ENCODE measurements at regions not wholly inside any gene's neighbourhood (a gene's known extent, or its start where the extent isn't known, plus 50 kb on each side); places are given as distances from the start of the nearest gene placed in this dataset.
"Not testable (repeated sequence)": the region's sequence is repeated elsewhere in the genome, so short reads cannot be mapped to it uniquely, and the experiment has no call there.

GRCh38 chr7:68892236-68892635 is 706.0 kb upstream of the AUTS2 start:
- no peak for DNase-seq

GRCh38 chr7:68893411-68893810 is 704.9 kb upstream of the AUTS2 start:
- DNase-seq, result no peak

DNA sequence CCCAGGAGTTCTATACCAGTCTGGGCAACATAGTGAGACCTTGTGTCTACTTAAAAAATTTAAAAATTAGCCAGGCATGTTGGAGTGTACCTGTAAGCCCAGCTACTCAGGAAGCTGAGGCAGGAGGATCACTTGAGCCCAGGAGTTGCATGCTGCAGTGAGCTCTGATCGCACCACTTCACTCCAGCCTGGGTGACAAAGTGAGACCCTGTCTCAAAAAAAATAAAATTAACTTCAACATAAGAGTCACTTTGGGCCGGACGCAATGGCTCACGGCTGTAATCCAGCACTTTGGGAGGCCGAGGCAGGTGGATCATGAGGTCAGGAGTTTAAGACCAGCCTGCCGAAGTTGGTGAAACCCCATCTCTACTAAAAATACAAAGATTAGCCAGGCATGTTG is 699.1 kb upstream of the AUTS2 start:
- not testable (repeated sequence) for DNase-seq

- DNase-seq, result no peak
These were observed 698.2 kb upstream of the AUTS2 start for GRCh38 chr7:68900096-68900495.

- no peak for DNase-seq
These were observed 693.6 kb upstream of the AUTS2 start for GRCh38 chr7:68904630-68905029.

- DNase-seq, result no peak
These were observed 686.5 kb upstream of the AUTS2 start for GRCh38 chr7:68911754-68912153.

DNA sequence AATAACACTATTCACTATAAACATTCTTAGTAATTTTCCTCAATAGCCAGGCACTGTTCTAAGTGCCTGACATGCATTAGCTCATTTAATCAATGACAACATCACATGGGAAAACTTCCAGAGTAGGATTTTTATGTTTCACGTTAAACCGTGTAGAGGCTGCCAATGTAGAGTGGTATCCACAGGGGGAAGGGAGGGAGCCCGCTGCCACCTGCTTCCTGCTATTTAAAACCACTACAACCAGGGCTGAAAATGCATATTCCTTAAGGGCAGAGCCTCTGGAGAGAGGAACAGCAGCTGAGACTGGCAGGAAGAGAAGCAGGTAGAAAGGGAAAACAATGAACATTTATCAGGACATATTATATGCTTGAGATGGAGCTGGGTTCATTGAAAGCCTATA is 684.3 kb upstream of the AUTS2 start:
- no peak for DNase-seq

DNA sequence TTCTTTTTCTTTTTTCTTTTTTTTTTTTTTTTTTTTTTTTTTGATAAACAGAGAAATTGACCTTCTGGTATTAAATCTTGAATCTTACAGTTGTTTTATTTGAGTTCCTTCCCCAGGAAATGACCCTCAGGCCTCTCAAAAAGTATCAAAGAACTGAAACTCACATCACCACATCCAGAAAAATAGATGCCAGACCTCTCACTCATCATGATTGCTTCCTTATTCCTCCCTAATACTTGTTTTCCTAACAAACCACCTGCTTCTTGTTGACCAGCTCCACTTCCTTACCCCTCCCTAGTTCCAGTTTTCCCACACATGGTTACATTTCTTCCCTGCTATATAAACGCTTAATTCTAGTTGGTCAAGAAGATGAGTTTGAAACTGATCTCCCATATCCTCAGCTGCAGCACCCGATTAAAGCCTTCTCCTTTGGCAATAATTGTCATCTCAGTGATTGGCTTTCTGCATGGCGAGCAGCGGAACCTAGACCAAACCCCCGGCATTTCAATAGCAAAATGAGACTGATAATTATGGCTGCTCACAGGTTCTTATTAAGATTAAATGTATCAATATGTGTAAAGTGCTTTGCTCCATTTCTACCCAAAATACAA is 681.1 kb upstream of the AUTS2 start:
- no peak for DNase-seq

GRCh38 chr7:68918621-68919020 is 679.7 kb upstream of the AUTS2 start:
- DNase-seq, result no peak

DNA sequence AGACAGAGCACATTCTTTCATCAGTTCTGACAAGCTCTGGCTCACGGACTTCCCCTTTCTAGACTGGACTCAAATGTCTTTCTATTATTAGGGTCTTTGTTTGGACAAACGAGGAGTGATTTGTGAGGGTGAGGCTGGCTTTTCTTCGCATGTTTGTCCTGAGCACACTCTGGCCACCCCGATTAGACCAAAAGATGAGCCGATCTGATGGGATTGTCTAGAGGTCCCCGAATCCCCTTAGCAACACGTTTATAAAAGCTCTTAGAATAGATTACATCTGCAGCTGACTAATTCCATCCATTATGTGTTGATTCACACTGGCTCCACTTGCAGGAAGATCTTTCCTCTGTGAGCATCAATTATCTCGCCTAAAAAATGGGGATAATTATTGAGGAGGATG is 675.4 kb upstream of the AUTS2 start:
- no peak for DNase-seq

DNA sequence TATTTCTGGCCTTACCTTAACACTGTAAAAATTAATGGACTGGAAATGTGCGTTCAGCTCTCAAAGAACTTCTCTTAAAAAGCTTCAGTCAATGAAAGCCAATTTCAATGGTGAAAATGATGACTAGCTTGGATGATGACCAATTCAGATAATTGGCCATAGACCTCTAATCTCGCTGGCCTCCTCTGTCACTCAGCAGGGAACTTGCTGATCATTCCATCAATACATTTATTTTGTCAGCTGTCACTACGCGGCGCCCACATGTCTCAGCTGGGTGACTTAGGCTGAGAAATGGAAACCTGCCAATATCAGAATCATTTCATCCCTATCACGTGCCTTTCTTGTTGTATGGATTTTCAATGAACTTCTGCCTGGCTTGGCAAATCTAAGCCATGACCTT is 673.0 kb upstream of the AUTS2 start:
- DNase-seq, result no peak

- no peak for DNase-seq
These were observed 668.5 kb upstream of the AUTS2 start for GRCh38 chr7:68929781-68930261.

DNA sequence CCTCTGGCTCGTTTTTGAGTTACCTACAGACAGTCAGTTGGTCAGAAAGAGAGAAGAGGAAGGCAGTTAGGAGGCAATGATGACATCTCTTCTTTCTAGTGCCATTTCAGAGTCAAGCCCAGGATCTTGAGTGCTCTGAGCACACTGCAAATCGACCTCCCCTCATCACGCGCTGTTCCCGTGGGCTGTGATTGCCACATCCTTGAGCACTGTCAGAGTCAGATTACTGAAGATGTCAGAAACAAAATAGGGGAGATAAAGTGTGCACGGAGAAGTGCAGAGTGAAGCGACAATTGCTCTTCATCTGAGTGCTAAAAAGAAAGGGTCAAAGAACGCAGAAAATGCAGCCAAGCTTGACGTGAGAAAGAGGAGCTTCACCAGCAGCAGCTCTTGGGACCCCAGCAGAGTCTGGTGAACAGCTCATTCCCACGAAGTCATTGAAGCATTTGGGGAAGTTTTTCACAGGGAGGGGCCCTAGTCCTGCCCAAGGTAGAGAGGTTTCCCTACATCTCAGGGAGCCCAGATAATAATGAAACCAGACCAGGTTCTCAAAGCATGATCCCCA is 661.7 kb upstream of the AUTS2 start:
- DNase-seq, result no peak

- DNase-seq, result no peak
These were observed 660.1 kb upstream of the AUTS2 start for GRCh38 chr7:68938151-68938550.

DNA sequence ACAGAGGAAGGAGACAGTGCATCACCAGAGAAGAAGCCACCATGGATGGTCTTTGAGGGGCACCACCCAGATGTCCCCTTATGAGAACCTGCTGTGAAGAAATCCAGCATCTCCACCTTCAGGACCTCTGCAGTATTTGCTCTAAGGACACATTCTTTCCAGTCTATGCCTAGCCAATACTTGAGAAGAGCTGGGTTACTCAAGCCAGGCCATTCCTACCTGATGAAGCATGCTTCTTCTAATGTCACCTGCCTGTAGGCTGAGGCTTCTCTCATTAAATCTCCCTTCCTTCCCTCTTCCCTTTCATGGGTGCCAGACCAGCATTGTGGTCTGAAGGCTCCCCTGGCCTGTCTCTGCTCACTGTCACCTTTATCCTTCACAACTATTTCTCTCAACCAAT is 654.5 kb upstream of the AUTS2 start:
- no peak for DNase-seq

DNA sequence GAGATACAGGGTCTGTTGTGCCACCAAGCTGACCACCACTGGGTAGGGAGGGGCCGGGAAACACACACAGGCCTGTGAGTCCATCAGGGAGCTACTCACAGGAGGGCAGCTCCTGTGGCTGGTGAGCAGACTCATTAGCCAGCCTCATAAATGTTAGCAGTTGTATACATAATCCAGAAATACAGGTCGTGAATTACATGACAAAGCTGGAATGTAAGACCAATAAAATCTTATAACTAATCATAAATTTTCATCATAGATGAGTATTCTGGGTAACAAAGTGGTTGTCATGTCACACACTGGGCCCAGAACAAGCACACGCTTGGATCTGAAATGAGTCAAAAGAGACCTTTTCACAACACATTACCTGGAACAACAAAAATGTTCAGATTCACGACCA is 642.6 kb upstream of the AUTS2 start:
- no peak for DNase-seq

DNA sequence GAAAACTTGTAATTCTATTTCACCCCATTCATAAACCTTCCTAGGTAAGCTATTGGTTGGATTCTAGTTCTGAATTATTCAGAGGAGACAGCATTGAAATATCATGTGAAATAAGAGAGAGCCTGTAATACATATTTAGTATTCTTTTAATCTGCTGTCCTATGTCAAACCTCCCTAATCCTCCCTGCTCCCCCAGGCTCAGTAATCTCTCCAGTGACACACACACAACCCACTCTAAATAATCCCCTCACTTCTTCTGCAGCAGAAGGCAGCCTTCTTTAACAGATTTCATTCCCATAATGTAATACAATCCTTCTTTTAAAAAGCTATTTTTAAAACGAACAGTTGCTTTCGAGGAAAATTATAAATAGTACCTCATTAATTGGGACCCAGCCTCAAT is 639.7 kb upstream of the AUTS2 start:
- no peak for DNase-seq

DNA sequence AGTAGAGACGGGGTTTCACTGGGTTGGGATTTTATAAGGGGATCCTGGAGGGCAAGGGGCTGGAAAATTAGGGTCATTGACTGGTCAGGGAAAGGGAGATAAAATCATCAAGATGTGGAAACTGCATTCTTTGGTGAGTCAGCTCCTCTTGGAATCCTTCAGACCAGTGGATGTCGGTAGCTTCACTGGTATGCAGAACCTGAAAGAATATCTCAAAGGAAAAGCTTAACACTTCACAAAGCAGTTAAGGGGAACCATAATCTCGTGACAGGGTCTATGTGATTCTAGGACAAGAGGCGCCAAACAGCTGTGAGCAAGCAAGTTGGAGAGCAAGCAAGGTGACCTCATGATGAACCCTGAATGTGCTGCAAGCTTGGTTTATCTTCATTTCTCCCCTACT is 634.7 kb upstream of the AUTS2 start:
- DNase-seq, result no peak

DNA sequence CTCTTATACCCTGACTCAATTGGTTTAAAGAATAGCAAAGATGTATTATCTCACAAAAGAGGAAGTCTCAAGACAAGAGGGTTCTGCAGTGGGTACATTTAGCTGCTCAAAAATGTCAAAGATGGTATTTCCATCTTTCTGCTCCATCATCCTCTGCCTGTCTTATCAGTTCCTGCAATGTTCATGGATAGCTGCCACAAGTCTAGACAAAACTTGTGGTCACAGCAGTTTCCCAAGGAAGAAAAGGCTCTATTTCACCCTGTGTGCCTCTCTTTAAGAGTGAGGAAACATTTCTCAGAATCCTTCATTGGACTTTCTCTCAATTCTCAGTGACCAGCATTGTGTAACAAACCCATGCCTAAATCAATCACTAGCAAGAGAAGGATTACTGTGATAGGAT is 634.2 kb upstream of the AUTS2 start:
- DNase-seq, result no peak

DNA sequence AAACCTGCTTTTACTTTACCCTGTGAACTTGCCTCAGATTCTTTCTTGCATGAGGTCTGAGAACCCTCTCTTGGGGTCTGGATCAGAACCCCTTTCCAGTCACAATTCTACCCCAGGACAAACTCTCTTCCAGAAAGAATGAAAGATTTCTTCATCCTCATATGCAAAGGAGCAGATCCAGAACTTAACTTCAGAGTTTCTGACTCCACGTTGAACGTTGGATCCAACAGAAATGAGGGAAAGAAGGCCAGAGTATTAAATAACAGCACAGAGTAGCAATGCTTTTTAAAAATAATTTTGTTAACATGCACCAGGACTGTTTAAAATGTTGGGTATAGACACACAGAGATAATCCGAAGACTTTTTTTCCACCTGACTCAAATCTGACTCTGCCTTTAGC is 632.9 kb upstream of the AUTS2 start:
- no peak for DNase-seq

GRCh38 chr7:68967598-68967997 is 630.7 kb upstream of the AUTS2 start:
- DNase-seq, result no peak

- no peak for DNase-seq
These were observed 628.7 kb upstream of the AUTS2 start for GRCh38 chr7:68969571-68969970.

GRCh38 chr7:68971634-68972340 is 626.5 kb upstream of the AUTS2 start:
- no peak for DNase-seq

DNA sequence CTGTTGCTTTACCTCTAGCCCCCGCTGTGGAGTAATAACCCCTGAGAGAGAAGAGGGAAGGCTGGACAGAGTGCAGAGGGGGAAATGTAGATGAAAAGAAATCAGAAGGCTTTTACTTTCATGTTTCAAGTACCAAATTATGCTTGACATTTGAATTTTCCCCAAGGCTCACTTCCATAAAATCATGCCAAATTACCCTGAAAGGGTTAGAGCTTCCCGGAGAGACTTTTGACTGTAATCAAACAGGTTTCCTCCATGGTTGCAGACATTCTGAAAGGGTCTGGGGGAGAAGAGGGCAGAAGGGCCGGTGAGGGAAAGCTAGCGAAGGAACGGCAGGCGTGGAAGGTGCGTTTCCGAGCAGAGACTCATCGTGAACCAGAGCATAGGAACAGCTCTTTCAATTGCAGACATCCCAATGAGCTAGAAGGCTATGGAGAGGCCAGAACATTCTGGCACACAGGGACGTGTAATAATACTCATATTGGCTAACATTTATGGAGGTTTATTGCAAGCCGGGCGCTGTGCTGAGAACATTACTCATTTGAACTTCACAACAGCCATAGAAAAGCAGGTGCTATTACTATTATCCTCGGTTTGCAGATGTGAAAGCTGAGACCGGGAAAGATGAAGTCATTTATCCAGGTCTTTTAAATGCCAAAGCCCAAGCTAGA is 620.8 kb upstream of the AUTS2 start:
- DNase-seq, result no peak
